ENCODE measurements at regions not wholly inside any gene's neighbourhood (a gene's known extent, or its start where the extent isn't known, plus 50 kb on each side); places are given as distances from the start of the nearest gene placed in this dataset.

DNA sequence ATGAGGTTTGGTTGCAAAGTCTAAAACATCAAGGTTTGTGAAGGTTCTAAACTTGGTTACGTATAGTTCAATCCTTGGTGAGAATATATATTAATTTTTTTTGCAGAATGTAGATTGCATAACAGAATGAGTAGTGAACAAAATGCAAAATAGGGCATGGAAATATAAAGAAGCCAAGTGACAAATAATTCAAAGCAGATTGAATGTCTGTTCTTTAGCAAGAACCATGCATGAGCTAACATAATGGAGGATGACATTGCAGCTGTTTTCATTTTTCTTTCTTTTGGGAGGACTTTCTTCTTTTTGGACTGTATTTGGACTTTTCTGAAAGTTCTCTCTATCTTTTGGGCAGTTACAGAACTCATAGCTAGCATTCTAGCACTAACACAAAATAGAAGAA lies 194.8 kb upstream of the MRPS30 start:
- no peak for TF ChIP-seq CTCF (IDR thresholded peaks at IDR 0.05)
- TF ChIP-seq ZFX (IDR thresholded peaks at IDR 0.05; ENCODE audit: borderline replicate concordance): no peak

Measured in 22Rv1 (cell line).